Common myeloid progenitor, CD34-positive (primary cell): ENCODE measurements at regions not wholly inside any gene's neighbourhood (a gene's known extent, or its start where the extent isn't known, plus 50 kb on each side); places are given as distances from the start of the nearest gene placed in this dataset.

ENCODE experiments used
- CTCF ChIA-PET: fragments of 350-600 bp; sonication (Branson Sonifier 250); formaldehyde crosslinking; loops from one replicate; lab custom pipeline; 2021; ENCODE audit warnings: antibody characterized with exemption; lab: Charles Lee
- POLR2A ChIA-PET: fragments of 350-600 bp; sonication (Branson Sonifier 250); formaldehyde crosslinking; loops from one replicate; lab custom pipeline; 2021; ENCODE audit warnings: antibody characterized with exemption; lab: Charles Lee
- DNase-seq, 3 donors: peaks; one replicate each; pipeline versions ENCODE4 v3.0.0 to v3.0.0-alpha.2; 2013
- H3K27ac ChIP-seq, 2 experiments: 1 replicate in 1 of 2; 2 replicates in 1 of 2; pipeline ENCODE4 v1.7.0; 2013; ENCODE audit warnings: inconsistent platforms in 2 of 2, low read length in 2 of 2, mild to moderate bottlenecking in 2 of 2, low read depth in 1 of 2, moderate library complexity in 1 of 2; ENCODE audit not compliant: severe bottlenecking in 2 of 2, insufficient read depth in 1 of 2, poor library complexity in 1 of 2
- H3K27me3 ChIP-seq, 5 experiments: replicated peaks in 2 of 5; 1 replicate in 3 of 5; 2 replicates in 2 of 5; pipeline versions ENCODE4 v1.6.1 to v1.7.0; 2013; ENCODE audit warnings: low read length in 4 of 5, mild to moderate bottlenecking in 2 of 5, moderate library complexity in 2 of 5, inconsistent platforms in 1 of 5; ENCODE audit not compliant: insufficient read depth in 5 of 5, control insufficient read depth in 4 of 5
- H3K36me3 ChIP-seq, 4 experiments: 1 replicate in 2 of 4; 2 replicates in 2 of 4; pipeline versions ENCODE4 v1.6.1 to v1.7.0; 2013; ENCODE audit warnings: low read length in 3 of 4, control low read depth in 1 of 4, mild to moderate bottlenecking in 1 of 4; ENCODE audit not compliant: control insufficient read depth in 4 of 4, insufficient read depth in 4 of 4
- H3K4me1 ChIP-seq, 4 experiments: 1 replicate in 3 of 4; 2 replicates in 1 of 4; pipeline versions ENCODE4 v1.6.1 to v1.7.1; 2013; ENCODE audit warnings: low read length in 3 of 4, mild to moderate bottlenecking in 3 of 4, control low read depth in 1 of 4, inconsistent platforms in 1 of 4, moderate library complexity in 1 of 4; ENCODE audit not compliant: control insufficient read depth in 4 of 4, insufficient read depth in 4 of 4; ENCODE audit errors: control extremely low read depth in 1 of 4
- H3K4me3 ChIP-seq, 7 experiments: 1 replicate in 4 of 7; 2 replicates in 3 of 7; pipeline versions ENCODE4 v1.5.1 to v1.7.0; 2013; ENCODE audit warnings: mild to moderate bottlenecking in 7 of 7, low read length in 6 of 7, moderate library complexity in 6 of 7, inconsistent platforms in 2 of 7, low read depth in 2 of 7, control low read depth in 1 of 7; ENCODE audit not compliant: insufficient read depth in 4 of 7, control insufficient read depth in 1 of 7; ENCODE audit errors: extremely low read depth in 1 of 7
- H3K9me3 ChIP-seq, 5 experiments: 1 replicate in 4 of 5; 2 replicates in 1 of 5; pipeline versions ENCODE4 v1.6.1 to v1.7.1; 2013; ENCODE audit warnings: low read length in 4 of 5, mild to moderate bottlenecking in 2 of 5, inconsistent platforms in 1 of 5, low read depth in 1 of 5, moderate library complexity in 1 of 5; ENCODE audit not compliant: control insufficient read depth in 4 of 5, insufficient read depth in 2 of 5; ENCODE audit errors: control extremely low read depth in 1 of 5
- WGBS: methylation state at CpG from one replicate; pipeline ENCODE4 v1.1.5; 2013; ENCODE audit not compliant: insufficient coverage; 5-methylcytosine and 5-hydroxymethylcytosine counted together

DNA sequence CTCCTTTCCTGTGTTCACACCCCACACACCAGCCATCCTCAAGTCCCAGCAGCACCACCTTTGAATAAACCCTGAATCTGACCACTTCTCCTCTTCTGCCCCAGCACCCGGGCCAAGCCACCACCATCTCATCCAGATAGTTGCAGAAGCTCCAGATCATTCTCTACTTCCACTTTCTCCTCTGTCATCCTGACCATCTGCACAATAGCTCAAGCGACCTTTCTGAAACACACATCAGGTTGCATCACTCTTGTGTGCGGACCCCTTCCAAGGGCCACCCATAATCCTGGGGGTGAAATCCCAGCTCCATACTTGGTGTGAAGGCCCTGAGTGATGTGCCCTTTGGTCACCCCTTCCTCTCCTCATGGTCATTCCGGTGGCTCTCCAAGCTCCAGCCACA, 187.4 kb upstream of the GALNT17 start:
- DNase-seq = no peak
- H3K9me3 ChIP-seq = peaks cover 0 to 2% (median 0%) of the 10 kb centered on the region in 5 experiments
- CTCF ChIA-PET = no interaction called here
- no peaks in the 10 kb centered on the region for H3K36me3 ChIP-seq
- no peaks in the 10 kb centered on the region for H3K4me1 ChIP-seq
- no peak overlapping the region for H3K4me3 ChIP-seq
- 91% methylated on average over 4 of the region's 4 CpGs for WGBS
- no peaks in the 10 kb centered on the region for H3K27me3 ChIP-seq
- no peak overlapping the region for H3K27ac ChIP-seq
- POLR2A ChIA-PET = no interaction called here

DNA sequence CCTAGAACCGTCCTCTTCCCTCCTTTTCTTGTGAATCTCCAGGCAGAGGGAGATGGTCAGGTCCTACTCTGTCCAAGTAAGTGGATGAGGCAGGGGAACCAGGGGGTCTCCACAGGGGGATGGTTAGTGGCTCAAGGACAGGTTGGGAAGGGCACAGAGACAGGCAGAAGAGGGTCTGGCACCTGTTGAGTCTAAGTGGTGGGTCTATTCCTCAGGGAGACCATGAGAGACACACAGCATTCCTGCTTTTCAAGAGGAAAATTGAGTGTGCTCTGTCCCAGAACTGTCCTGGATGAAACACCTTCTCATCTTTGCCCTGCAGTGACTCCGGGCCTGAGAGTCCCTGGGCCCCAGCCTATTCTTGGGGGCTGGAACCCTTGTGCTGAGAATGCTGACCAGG, 184.8 kb upstream of the GALNT17 start:
- no peak for DNase-seq
- H3K36me3 ChIP-seq = no peaks in the 10 kb centered on the region
- H3K27ac ChIP-seq = no peak overlapping the region
- H3K27me3 ChIP-seq = no peaks in the 10 kb centered on the region
- peaks cover 0 to 2% (median 0%) of the 10 kb centered on the region in 5 experiments for H3K9me3 ChIP-seq
- H3K4me1 ChIP-seq = no peaks in the 10 kb centered on the region
- 88% methylated on average over 2 of the region's 2 CpGs for WGBS
- no peak overlapping the region for H3K4me3 ChIP-seq
- ChIA-PET POLR2A (no interaction called here), CTCF (no interaction called here)

DNA sequence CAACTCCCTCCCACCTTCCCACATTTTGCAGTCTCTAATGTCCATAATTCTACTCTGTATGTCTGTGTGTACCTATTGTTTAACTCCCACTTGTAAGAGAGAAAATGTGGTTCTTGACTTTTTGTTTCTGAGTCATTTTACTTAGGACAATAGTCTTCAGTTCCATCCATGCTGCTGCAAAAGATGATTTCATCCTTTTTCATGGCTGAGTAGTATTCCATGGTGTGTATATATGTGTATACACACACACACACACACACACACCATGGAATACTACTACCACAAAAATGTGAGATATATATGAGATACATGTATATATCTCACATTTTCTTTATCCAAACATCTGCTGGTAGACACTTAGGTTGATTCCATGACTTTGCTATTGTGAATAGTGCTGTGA, 182.1 kb upstream of the GALNT17 start:
- H3K27ac ChIP-seq = no peak overlapping the region
- peaks cover 0 to 2% (median 0%) of the 10 kb centered on the region in 5 experiments for H3K9me3 ChIP-seq
- H3K4me1 ChIP-seq = no peaks in the 10 kb centered on the region
- H3K36me3 ChIP-seq = no peaks in the 10 kb centered on the region
- ChIA-PET CTCF (no interaction called here), POLR2A (no interaction called here)
- no peak overlapping the region for H3K4me3 ChIP-seq
- DNase-seq = no peak
- no peaks in the 10 kb centered on the region for H3K27me3 ChIP-seq

DNA sequence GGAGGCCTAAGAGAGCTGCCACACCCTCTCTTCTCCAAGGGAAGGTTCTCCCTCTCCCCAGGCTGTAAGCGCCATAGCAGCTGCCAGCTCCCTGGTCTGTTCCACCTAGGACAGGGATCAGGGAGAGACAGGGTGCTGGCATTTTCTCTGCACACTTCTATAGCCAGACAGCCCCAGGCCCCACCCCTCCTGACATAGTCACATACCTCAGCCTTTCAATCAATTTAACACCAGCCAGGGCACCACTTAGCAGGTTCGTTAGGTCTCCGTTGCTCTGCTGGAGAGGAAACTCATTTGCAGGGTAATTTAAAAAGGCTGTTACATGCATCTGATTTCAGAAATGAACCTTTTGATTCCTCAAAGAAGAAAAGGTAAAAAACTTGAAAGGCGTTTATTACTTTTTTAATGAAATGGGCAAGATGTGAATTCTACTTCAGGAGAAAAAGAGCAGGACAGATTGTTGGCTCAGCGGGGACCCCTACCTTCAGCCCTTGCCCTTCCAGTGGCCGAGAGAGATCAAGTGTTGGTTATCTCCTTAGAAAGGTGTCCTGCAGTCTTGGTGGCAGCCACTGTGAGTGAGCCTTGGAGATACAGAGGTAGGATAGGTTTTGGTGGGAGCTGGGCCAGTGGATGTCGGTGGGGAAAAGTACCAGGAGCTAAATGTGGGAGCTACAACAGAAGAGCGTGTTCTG, 180.5 kb upstream of the GALNT17 start:
- CTCF ChIA-PET = interaction anchor here (1.1 kb wide), 1 partner anchor 21 kb away, joined by 3 read pairs; no protein-coding TSS in a partner anchor
- Histone ChIP-seq H3K27me3 (no peaks in the 10 kb centered on the region), H3K9me3 (peaks cover 0 to 2% (median 0%) of the 10 kb centered on the region in 5 experiments), H3K27ac (no peak overlapping the region), H3K4me3 (no peak overlapping the region), H3K36me3 (no peaks in the 10 kb centered on the region), H3K4me1 (no peaks in the 10 kb centered on the region)
- WGBS = 90% methylated on average over 7 of the region's 8 CpGs
- POLR2A ChIA-PET = no interaction called here
- DNase-seq = no peak

DNA sequence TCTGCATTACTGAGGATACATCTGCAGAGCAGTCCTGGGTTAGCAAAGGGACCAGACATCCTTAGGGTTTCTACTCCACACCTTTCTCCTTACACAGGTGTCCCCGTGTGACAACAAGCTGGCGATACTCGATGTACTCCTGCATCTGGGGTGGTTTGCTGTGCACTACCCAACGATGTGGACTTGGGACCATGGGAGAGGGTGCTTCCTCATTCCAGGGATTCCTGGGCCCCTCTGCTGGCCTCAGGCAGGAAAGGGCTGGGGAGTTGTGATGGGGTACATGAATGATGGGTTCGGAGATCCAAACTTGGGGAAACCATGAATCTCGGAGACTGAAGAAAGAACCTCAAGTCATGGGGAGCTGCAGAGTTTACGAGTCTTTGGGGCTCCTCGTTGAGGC, 179.6 kb upstream of the GALNT17 start:
- H3K27ac ChIP-seq = no peak overlapping the region
- no peak for DNase-seq
- H3K27me3 ChIP-seq = no peaks in the 10 kb centered on the region
- WGBS = 94% methylated on average over 8 of the region's 8 CpGs
- H3K4me1 ChIP-seq = no peaks in the 10 kb centered on the region
- no peaks in the 10 kb centered on the region for H3K36me3 ChIP-seq
- H3K9me3 ChIP-seq = peaks cover 0 to 2% (median 0%) of the 10 kb centered on the region in 5 experiments
- ChIA-PET POLR2A (no interaction called here), CTCF (no interaction called here)
- H3K4me3 ChIP-seq = no peak overlapping the region

DNA sequence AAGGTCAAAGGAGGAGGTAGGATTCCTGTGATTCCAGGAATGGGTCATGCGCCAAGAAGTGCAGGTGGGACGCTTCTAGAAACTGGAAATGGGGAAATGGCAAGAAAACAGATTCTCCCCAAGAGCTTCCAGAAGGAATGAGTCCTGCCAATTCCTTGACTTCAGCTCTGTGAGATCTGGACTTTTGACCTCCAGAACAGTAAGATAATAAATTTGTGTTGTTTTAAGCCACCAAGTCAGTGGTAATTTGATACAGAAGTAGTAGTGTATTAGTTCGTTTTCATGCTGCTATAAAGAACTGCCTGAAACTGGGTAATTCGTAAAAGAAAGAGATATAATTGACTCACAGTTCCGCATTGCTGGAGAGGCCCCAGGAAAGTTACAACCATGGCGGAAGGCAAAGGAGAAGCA, 178.6 kb upstream of the GALNT17 start:
- no peak for DNase-seq
- Histone ChIP-seq H3K4me3 (no peak overlapping the region), H3K4me1 (no peaks in the 10 kb centered on the region), H3K9me3 (peaks cover 0 to 2% (median 0%) of the 10 kb centered on the region in 5 experiments), H3K27ac (no peak overlapping the region), H3K36me3 (no peaks in the 10 kb centered on the region), H3K27me3 (no peaks in the 10 kb centered on the region)
- 93% methylated on average over 5 of the region's 6 CpGs for WGBS
- ChIA-PET POLR2A (no interaction called here), CTCF (no interaction called here)

DNA sequence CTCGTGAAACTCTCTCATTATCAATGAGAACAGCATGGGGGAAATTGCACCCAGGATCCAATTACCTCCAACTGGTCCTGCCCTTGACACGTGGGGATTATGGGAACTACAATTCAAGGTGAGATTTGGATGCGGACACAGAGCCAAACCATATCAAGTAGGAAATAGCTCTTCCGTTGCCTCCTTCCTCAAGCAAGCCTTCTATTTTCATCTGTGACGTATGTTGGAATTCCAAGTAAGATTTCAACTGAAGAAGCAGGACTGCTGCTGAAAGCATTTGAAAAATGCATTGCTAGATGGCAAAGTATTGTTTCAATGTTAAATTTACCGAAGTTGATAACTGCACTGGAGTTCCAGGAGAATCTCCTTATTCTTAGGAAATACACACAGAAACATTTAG, 178.1 kb upstream of the GALNT17 start:
- Histone ChIP-seq H3K36me3 (no peaks in the 10 kb centered on the region), H3K9me3 (peaks cover 0 to under 1% (median 0%) of the 10 kb centered on the region in 5 experiments), H3K4me3 (no peak overlapping the region), H3K27ac (no peak overlapping the region), H3K27me3 (no peaks in the 10 kb centered on the region), H3K4me1 (no peaks in the 10 kb centered on the region)
- WGBS = 44% methylated on average over 5 of the region's 6 CpGs
- ChIA-PET CTCF (no interaction called here), POLR2A (no interaction called here)
- no peak for DNase-seq
